Endothelial cell of umbilical vein (primary cell): ENCODE measurements at regions not wholly inside any gene's neighbourhood (a gene's known extent, or its start where the extent isn't known, plus 50 kb on each side); places are given as distances from the start of the nearest gene placed in this dataset.

Experiments
- BruUV-seq: library from RNA; stranded (reverse); fragments of 400-500 nt; replicated peaks from 2 replicates; lab custom pipeline; 2021; lab: Mats Ljungman, UMichigan
- CTCF ChIA-PET: fragments of 300-600, 350-600 bp; sonication (Branson Sonifier 250); formaldehyde crosslinking; loops from one replicate; lab custom pipeline; 2021; ENCODE audit warnings: antibody characterized with exemption, inconsistent platforms; lab: Charles Lee
- POLR2A ChIA-PET: fragments of 300-600, 350-600 bp; sonication (Branson Sonifier 250); formaldehyde crosslinking; loops from one replicate; lab custom pipeline; 2021; ENCODE audit warnings: antibody characterized with exemption, inconsistent platforms; lab: Charles Lee
- DNase-seq: peaks from one replicate; pipeline ENCODE4 v3.0.0-alpha.2; 2011; ENCODE audit warnings: low read depth, low spot score
- FAIRE-seq: peaks from 2 replicates; lab custom pipeline; 2011; peaks lifted over from hg19 to GRCh38; lab: Jason Lieb, UNC
- H2AFZ ChIP-seq: 2 replicates; pipeline ENCODE4 v1.6.0; 2012; ENCODE audit warnings: low read depth, low read length, control low read depth, inconsistent platforms
- H3K27ac ChIP-seq: 2 replicates; pipeline ENCODE4 v1.5.1; 2011; ENCODE audit warnings: low read depth, mild to moderate bottlenecking, control low read depth, low read length, moderate library complexity; ENCODE audit not compliant: insufficient read depth
- H3K27me3 ChIP-seq, 2 experiments: 2 replicates each; pipeline versions ENCODE4 v1.6.0 to v1.6.1; 2011; ENCODE audit warnings: low read length in 2 of 2, mixed read lengths in 1 of 2; ENCODE audit not compliant: control insufficient read depth in 2 of 2, insufficient read depth in 2 of 2
- H3K36me3 ChIP-seq, 2 experiments: 2 replicates in 1 of 2; 3 replicates in 1 of 2; pipeline ENCODE4 v1.5.1; 2011; ENCODE audit warnings: low read length in 2 of 2, mild to moderate bottlenecking in 1 of 2, moderate library complexity in 1 of 2; ENCODE audit not compliant: control insufficient read depth in 2 of 2, insufficient read depth in 2 of 2; ENCODE audit errors: extremely low read depth in 1 of 2
- H3K4me1 ChIP-seq: 3 replicates; pipeline ENCODE4 v1.5.1; 2011; ENCODE audit warnings: mild to moderate bottlenecking, low read length; ENCODE audit not compliant: control insufficient read depth, insufficient read depth; ENCODE audit errors: extremely low read depth
- H3K4me2 ChIP-seq: 2 replicates; pipeline ENCODE4 v1.6.1; 2011; ENCODE audit warnings: low read length, control low read depth, mixed read lengths; ENCODE audit not compliant: insufficient read depth
- H3K4me3 ChIP-seq, 3 experiments: fragments of 200-600 bp in 1 of 3; sonication (generic), shearing (Covaris generic) in 1 of 3; replicated peaks in 1 of 3; 2 replicates each; pipeline ENCODE4 v1.5.1; 2011 to 2016; ENCODE audit warnings: control low read depth in 3 of 3, low read length in 3 of 3, mild to moderate bottlenecking in 2 of 3, inconsistent platforms in 1 of 3, low read depth in 1 of 3, moderate library complexity in 1 of 3; ENCODE audit not compliant: insufficient read depth in 1 of 3
- H3K79me2 ChIP-seq: 2 replicates; pipeline ENCODE4 v1.6.0; 2012; ENCODE audit warnings: low read length, inconsistent platforms; ENCODE audit not compliant: control insufficient read depth, insufficient read depth
- H3K9ac ChIP-seq: replicated peaks from 2 replicates; pipeline ENCODE3; 2011; ENCODE audit warnings: low read length, control low read depth; ENCODE audit not compliant: insufficient read depth; ENCODE audit errors: extremely low read depth
- H3K9me1 ChIP-seq: replicated peaks from 3 replicates; pipeline ENCODE4 v1.6.0; 2011; ENCODE audit warnings: mild to moderate bottlenecking, low read length; ENCODE audit not compliant: control insufficient read depth, insufficient read depth; ENCODE audit errors: extremely low read depth
- H3K9me3 ChIP-seq: replicated peaks from 2 replicates; pipeline ENCODE4 v1.5.1; 2012; ENCODE audit warnings: low read length, inconsistent platforms; ENCODE audit not compliant: control insufficient read depth, insufficient read depth
- H4K20me1 ChIP-seq: replicated peaks from 2 replicates; pipeline ENCODE3; 2011; ENCODE audit warnings: mild to moderate bottlenecking, low read length; ENCODE audit not compliant: control insufficient read depth, insufficient read depth; ENCODE audit errors: extremely low read depth
- EZH2 ChIP-seq: IDR thresholded peaks from 2 replicates; pipeline ENCODE4 v1.6.1; 2012; ENCODE audit warnings: borderline replicate concordance, low read depth, mild to moderate bottlenecking, moderate library complexity, low read length, inconsistent platforms; ENCODE audit not compliant: severe bottlenecking
- FOS ChIP-seq: IDR thresholded peaks from 2 replicates; pipeline ENCODE4 v1.6.1; 2011; ENCODE audit warnings: mild to moderate bottlenecking, low read length, moderate library complexity, borderline replicate concordance; ENCODE audit not compliant: insufficient read depth
- GATA2 ChIP-seq: IDR thresholded peaks from 2 replicates; pipeline ENCODE4 v1.7.0; 2011; ENCODE audit warnings: low read depth, mild to moderate bottlenecking, moderate library complexity, mixed read lengths, low read length; ENCODE audit not compliant: insufficient read length, insufficient read depth
- JUN ChIP-seq: IDR thresholded peaks from 2 replicates; pipeline ENCODE4 v1.6.1; 2011; ENCODE audit warnings: borderline replicate concordance, low read depth; ENCODE audit not compliant: insufficient read length, insufficient read depth
- MYC ChIP-seq: IDR thresholded peaks from one replicate; pipeline ENCODE4 v1.6.1; 2011; ENCODE audit warnings: mild to moderate bottlenecking, low read depth, low read length
- POLR2A ChIP-seq: IDR thresholded peaks from 2 replicates; pipeline ENCODE4 v1.6.1; 2012; ENCODE audit warnings: low read depth, mild to moderate bottlenecking, control low read depth, low read length
- POLR2AphosphoS5 ChIP-seq: IDR thresholded peaks from 2 replicates; pipeline ENCODE4 v1.6.1; 2012; ENCODE audit warnings: low read depth, mild to moderate bottlenecking, control low read depth, low read length, moderate library complexity; ENCODE audit not compliant: insufficient read depth
- dilution Hi-C: fragments of 300-500 bp; cut with MboI; formaldehyde crosslinking; loops from one replicate; pipeline ENCODE4 v1.15.0; 2019; ENCODE audit warnings: low sequenced_read_pairs; ENCODE audit not compliant: extremely low pct_ligation_motif_present
- intact Hi-C: fragments of 100-400 bp; cut with micrococcal nuclease; formaldehyde crosslinking; loops from one replicate; pipeline ENCODE4 v1.10.0; 2022
- TF ChIP-seq, protein P1 (sequence below), 2 donors: IDR thresholded peaks; 1 replicate in 1 of 2; 2 replicates in 1 of 2; pipeline ENCODE4 v1.5.1; 2011; ENCODE audit warnings: low read length in 2 of 2, mild to moderate bottlenecking in 2 of 2, moderate library complexity in 2 of 2, control low read depth in 1 of 2, inconsistent platforms in 1 of 2, low read depth in 1 of 2; ENCODE audit not compliant: insufficient read depth in 1 of 2; ENCODE audit errors: extremely low read depth in 1 of 2
- TF ChIP-seq, protein P2 (sequence below): IDR thresholded peaks from 2 replicates; pipeline ENCODE4 v1.6.1; 2011; ENCODE audit not compliant: insufficient read depth, insufficient read length

DNA sequence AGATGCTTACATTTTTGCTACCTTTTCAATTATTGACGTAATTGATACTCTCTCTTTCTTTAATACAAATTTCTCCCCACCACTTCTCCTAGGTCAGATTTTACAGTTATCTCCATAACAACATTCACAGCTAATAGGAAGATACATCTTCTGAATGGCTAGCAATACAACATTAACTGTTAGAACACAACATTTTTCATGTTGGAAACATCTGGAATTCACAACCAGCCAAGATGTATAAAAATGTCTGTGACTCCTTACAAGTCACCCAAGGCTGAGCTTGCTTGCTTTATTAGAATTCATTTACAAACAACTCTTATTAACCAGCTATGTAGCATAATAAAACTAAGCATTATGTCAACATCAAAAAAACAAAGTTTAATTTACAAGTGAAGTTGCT is 81.0 kb upstream of the ROBO2 start:
- FAIRE-seq (no peak), DNase-seq (no peak)
- Histone ChIP-seq H3K79me2 (no peaks in the 10 kb centered on the region), H3K9me3 (no peaks in the 10 kb centered on the region), H3K27ac (no peak overlapping the region), H3K9ac (no peak overlapping the region), H3K4me3 (no peak overlapping the region), H2AFZ (no peak overlapping the region), H3K4me1 (no peaks in the 10 kb centered on the region), H3K27me3 (no peaks in the 10 kb centered on the region), H3K9me1 (no peaks in the 10 kb centered on the region), H3K36me3 (no peaks in the 10 kb centered on the region), H3K4me2 (no peak overlapping the region), H4K20me1 (no peaks in the 10 kb centered on the region)
- ChIA-PET CTCF (no interaction called here), POLR2A (no interaction called here)
- BruUV-seq = no TSS peak
- intact Hi-C loops = no loop called here
- TF ChIP-seq EZH2 (no peak), MYC (no peak), POLR2AphosphoS5 (no peak), GATA2 (no peak)
- TF ChIP-seq, protein P1, sequence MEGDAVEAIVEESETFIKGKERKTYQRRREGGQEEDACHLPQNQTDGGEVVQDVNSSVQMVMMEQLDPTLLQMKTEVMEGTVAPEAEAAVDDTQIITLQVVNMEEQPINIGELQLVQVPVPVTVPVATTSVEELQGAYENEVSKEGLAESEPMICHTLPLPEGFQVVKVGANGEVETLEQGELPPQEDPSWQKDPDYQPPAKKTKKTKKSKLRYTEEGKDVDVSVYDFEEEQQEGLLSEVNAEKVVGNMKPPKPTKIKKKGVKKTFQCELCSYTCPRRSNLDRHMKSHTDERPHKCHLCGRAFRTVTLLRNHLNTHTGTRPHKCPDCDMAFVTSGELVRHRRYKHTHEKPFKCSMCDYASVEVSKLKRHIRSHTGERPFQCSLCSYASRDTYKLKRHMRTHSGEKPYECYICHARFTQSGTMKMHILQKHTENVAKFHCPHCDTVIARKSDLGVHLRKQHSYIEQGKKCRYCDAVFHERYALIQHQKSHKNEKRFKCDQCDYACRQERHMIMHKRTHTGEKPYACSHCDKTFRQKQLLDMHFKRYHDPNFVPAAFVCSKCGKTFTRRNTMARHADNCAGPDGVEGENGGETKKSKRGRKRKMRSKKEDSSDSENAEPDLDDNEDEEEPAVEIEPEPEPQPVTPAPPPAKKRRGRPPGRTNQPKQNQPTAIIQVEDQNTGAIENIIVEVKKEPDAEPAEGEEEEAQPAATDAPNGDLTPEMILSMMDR (IDR thresholded peaks at IDR 0.05; ENCODE audit: extremely low read depth in 1 of 2, insufficient read depth in 1 of 2, low read depth in 1 of 2, low read length in 2 of 2) = no peak
- dilution Hi-C loops = no loop called here

DNA sequence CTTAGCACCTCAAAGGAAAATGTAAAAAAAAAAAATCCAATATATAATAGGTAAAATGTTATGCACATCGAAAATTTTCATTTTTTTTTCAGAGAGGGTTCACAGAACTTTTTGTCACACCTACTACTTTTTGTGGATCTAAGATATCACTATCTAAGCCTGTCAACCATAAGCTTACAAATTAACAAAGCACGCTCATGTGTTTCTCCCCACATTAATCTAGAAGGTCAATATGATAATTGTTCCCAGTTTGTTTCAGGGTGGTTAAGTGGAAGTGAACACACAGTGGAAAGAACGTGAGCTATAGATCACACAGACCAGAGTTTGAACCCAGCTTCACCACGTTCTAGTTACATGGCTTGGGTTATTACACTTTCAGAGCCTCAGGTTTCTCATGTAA is 78.6 kb upstream of the ROBO2 start:
- H3K36me3 ChIP-seq = no peaks in the 10 kb centered on the region
- dilution Hi-C loops (no loop called here), intact Hi-C loops (no loop called here)
- H3K4me3 ChIP-seq = no peak overlapping the region
- H2AFZ ChIP-seq = no peak overlapping the region
- peaks cover 3% of the 10 kb centered on the region for H3K9me3 ChIP-seq
- no peak for DNase-seq
- H3K9me1 ChIP-seq = no peaks in the 10 kb centered on the region
- no peak for FAIRE-seq
- no peaks in the 10 kb centered on the region for H3K4me1 ChIP-seq
- H3K27ac ChIP-seq = no peak overlapping the region
- ChIA-PET CTCF (no interaction called here), POLR2A (no interaction called here)
- H3K9ac ChIP-seq = no peak overlapping the region
- H3K27me3 ChIP-seq = no peaks in the 10 kb centered on the region
- no peaks in the 10 kb centered on the region for H3K79me2 ChIP-seq
- no TSS peak for BruUV-seq
- H3K4me2 ChIP-seq = no peak overlapping the region
- no peaks in the 10 kb centered on the region for H4K20me1 ChIP-seq
- TF ChIP-seq POLR2A = no peak
- TF ChIP-seq, protein P2, sequence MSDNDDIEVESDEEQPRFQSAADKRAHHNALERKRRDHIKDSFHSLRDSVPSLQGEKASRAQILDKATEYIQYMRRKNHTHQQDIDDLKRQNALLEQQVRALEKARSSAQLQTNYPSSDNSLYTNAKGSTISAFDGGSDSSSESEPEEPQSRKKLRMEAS = no peak
- TF ChIP-seq EZH2 = no peak
- no peak for TF ChIP-seq MYC
- TF ChIP-seq JUN = no peak
- no peak for TF ChIP-seq POLR2AphosphoS5
- no peak for TF ChIP-seq FOS
- TF ChIP-seq GATA2 = no peak
- TF ChIP-seq, protein P1 (IDR thresholded peaks at IDR 0.05; ENCODE audit: extremely low read depth in 1 of 2, insufficient read depth in 1 of 2, low read depth in 1 of 2, low read length in 2 of 2) = no peak
